GM19395 (cell line): ENCODE measurements at regions not wholly inside any gene's neighbourhood (a gene's known extent, or its start where the extent isn't known, plus 50 kb on each side); places are given as distances from the start of the nearest gene placed in this dataset.
"Not testable (repeated sequence)": the region's sequence is repeated elsewhere in the genome, so short reads cannot be mapped to it uniquely, and the experiment has no call there.

Source experiments
- ATAC-seq: cut with Tn5 transposase; IDR thresholded peaks from one replicate; pipeline ENCODE4 v1.9.1; 2021; ENCODE audit warnings: mild to moderate bottlenecking, moderate library complexity; ENCODE audit not compliant: unreplicated experiment

- ATAC-seq: no peak
Observed at GRCh38 chr15:54776410-54776809, 420.3 kb downstream of the RSL24D1 start.

GRCh38 chr15:54772663-54773062 is 424.1 kb downstream of the RSL24D1 start:
- no peak for ATAC-seq

DNA sequence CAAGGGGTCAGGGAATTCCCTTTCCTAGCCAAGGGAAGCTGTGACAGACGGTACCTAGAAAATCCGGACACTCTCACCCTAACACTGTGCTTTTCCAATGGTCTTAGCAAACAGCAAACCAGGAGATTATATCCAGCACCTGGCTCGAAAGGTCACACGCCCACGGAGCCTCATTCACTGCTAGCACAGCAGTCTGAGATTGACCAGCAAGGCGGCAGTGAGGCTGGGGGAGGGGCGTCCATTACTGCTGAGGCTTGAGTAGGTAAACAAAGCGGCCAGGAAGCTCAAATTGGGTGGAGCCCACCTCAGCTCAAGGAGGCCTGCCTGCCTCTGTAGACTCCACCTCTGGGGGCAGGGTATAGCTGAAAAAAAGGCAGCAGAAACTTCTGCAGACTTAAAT is 447.3 kb downstream of the RSL24D1 start:
- ATAC-seq: not testable (repeated sequence)

DNA sequence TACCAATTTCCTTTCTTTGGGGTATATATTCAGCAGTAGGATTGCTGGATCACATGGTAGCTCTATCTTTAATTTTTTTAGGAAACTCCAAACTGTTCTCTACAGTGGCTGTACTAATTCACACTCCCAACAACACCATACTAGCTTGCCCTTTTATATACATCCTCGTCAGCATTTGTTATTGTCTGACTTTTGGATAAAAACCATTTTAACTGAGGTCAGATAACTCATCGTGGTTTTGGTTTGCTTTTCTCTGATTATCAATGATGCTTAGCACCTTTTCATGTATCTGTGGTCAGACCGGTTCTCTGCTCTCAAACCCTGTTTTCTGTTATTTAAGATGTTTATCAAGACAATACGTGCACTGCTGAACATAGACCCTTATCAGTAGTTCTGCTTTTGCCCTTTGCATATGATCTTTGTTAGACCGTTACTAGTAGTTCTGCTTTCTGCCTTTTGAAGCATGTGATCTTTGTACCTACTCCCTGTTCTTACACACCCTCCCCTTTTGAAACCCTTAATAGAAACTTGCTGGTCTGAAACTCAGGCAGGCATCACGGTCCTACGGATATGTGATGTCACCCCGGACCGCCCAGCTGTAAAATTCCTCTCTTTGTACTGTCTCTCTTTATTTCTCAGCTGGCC is 474.3 kb downstream of the RSL24D1 start:
- ATAC-seq: no peak

DNA sequence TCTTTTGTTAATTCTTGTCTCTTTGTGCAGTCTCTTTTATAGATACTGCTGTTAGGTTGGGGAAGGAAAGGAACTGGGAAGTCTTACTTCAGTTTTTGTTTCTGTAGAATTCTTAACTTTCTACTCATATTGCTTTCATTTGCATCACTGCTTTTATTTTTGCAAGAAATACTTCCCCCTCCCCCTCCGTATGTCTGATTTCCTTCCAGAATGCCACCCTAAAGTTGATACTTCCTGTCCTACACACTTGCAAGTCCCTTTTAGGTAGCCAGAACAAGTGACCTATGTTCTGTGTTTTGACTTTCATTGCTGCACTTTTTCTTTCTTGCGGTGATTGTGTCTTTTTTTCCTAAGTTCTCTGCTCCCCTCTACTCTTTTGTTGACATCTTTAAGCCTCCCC is 477.4 kb downstream of the RSL24D1 start:
- ATAC-seq: no peak

GRCh38 chr15:54707805-54708752 is 488.7 kb downstream of the RSL24D1 start:
- no peak for ATAC-seq

DNA sequence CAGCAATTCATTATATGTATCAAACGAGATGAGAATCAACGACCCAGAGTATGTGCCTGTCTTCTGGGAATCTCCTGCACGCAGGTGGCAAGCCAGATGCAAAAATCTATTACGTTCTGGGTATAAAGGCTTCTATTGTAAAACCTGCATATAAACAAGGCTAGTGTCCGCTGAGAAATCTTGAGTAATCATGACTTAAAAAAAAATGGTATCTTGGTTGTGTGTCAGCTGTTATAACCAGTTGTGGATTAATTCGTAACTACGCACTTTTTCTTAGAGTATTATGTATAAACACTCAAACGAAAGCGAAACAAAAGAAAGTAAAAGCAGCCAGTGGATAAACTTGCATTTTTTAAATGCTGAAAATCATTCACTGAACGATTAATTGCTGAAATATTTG is 509.1 kb downstream of the RSL24D1 start:
- ATAC-seq: no peak
